Thyroid gland (tissue), 4 donors: ENCODE measurements at regions not wholly inside any gene's neighbourhood (a gene's known extent, or its start where the extent isn't known, plus 50 kb on each side); places are given as distances from the start of the nearest gene placed in this dataset.
"Not testable (repeated sequence)": the region's sequence is repeated elsewhere in the genome, so short reads cannot be mapped to it uniquely, and the experiment has no call there.

Experiments used
- DNase-seq, 2 donors: peaks; one replicate each; pipeline ENCODE4 v3.0.0-alpha.2; 2019
- H3K27ac ChIP-seq, 3 donors: fragments of 200-600 bp; sonication (generic); 1 replicate in 2 of 3; 2 replicates in 1 of 3; pipeline ENCODE4 v1.5.1; 2016 to 2019; ENCODE audit warnings: mild to moderate bottlenecking in 1 of 3, moderate library complexity in 1 of 3
- H3K27me3 ChIP-seq: fragments of 200-600 bp; sonication (generic); one replicate; pipeline ENCODE4 v1.5.1; 2019
- H3K36me3 ChIP-seq, 2 donors: fragments of 200-600 bp; sonication (generic); one replicate each; pipeline ENCODE4 v1.5.1; 2016 to 2019
- H3K4me1 ChIP-seq, 2 donors: fragments of 200-600 bp; sonication (generic); one replicate each; pipeline ENCODE4 v1.5.1; 2017 to 2019
- H3K4me3 ChIP-seq, 3 donors: fragments of 200-600 bp; sonication (generic); replicated peaks in 1 of 3; 1 replicate in 2 of 3; 2 replicates in 1 of 3; pipeline ENCODE4 v1.5.1; 2016; ENCODE audit warnings: mild to moderate bottlenecking in 1 of 3
- H3K9me3 ChIP-seq: fragments of 200-600 bp; sonication (generic); one replicate; pipeline ENCODE4 v1.5.1; 2017
- CTCF ChIP-seq, 6 experiments: fragments of 200-600 bp in 3 of 6; fragments of 450-650 bp in 3 of 6; sonication (generic) in 3 of 6; IDR thresholded peaks; one replicate each; pipeline ENCODE4 v1.5.1; 2016 to 2019; ENCODE audit warnings: antibody characterized with exemption in 6 of 6, mild to moderate bottlenecking in 2 of 6, inconsistent platforms in 1 of 6, moderate library complexity in 1 of 6
- POLR2A ChIP-seq, 2 donors: fragments of 450-650 bp; IDR thresholded peaks; one replicate each; pipeline ENCODE4 v1.6.1; 2017; ENCODE audit warnings: antibody characterized with exemption in 2 of 2, mild to moderate bottlenecking in 2 of 2, moderate library complexity in 1 of 2
- WGBS, 2 donors: methylation state at CpG; one replicate each; pipeline ENCODE4 v1.1.5; 2017; 5-methylcytosine and 5-hydroxymethylcytosine counted together
- intact Hi-C: fragments of 100-400 bp; cut with DNase I; formaldehyde crosslinking; loops from one replicate; pipeline ENCODE4 v1.15.1; 2023

- Histone ChIP-seq H3K4me3 (no peak overlapping the region), H3K9me3 (no peaks in the 10 kb centered on the region), H3K4me1 (no peaks in the 10 kb centered on the region), H3K36me3 (no peaks in the 10 kb centered on the region), H3K27me3 (no peaks in the 10 kb centered on the region), H3K27ac (no peak overlapping the region)
- intact Hi-C loops = no loop called here
- TF ChIP-seq POLR2A (IDR thresholded peaks at IDR 0.05) (no peak), CTCF (IDR thresholded peaks at IDR 0.05) (no peak)
- no peak for DNase-seq
Measured at GRCh38 chr10:63832686-63833085, 311.5 kb downstream of the REEP3 start.

- no peaks in the 10 kb centered on the region for H3K9me3 ChIP-seq
- no peaks in the 10 kb centered on the region for H3K4me1 ChIP-seq
- H3K4me3 ChIP-seq = no peak overlapping the region
- no peak for DNase-seq
- H3K27me3 ChIP-seq = no peaks in the 10 kb centered on the region
- 57 to 75% methylated on average over 5 of the region's 5 CpGs for WGBS, 2 donors
- no peak overlapping the region for H3K27ac ChIP-seq
- intact Hi-C loops = no loop called here
- no peaks in the 10 kb centered on the region for H3K36me3 ChIP-seq
- no peak for TF ChIP-seq CTCF (IDR thresholded peaks at IDR 0.05)
- TF ChIP-seq POLR2A (IDR thresholded peaks at IDR 0.05) = no peak
Measured at GRCh38 chr10:63833411-63834060, 312.3 kb downstream of the REEP3 start.

- Histone ChIP-seq H3K27ac (no peak overlapping the region), H3K36me3 (no peaks in the 10 kb centered on the region), H3K27me3 (no peaks in the 10 kb centered on the region), H3K4me1 (no peaks in the 10 kb centered on the region), H3K4me3 (no peak overlapping the region), H3K9me3 (no peaks in the 10 kb centered on the region)
- DNase-seq = no peak
- WGBS, 2 donors = 89 to 93% methylated on average over 4 of the region's 4 CpGs
- TF ChIP-seq CTCF (IDR thresholded peaks at IDR 0.05) (no peak), POLR2A (IDR thresholded peaks at IDR 0.05) (no peak)
- intact Hi-C loops = no loop called here
Measured at GRCh38 chr10:63836666-63837442, 315.7 kb downstream of the REEP3 start.

- intact Hi-C loops = no loop called here
- DNase-seq = no peak
- Histone ChIP-seq H3K4me3 (no peak overlapping the region), H3K27me3 (no peaks in the 10 kb centered on the region), H3K36me3 (no peaks in the 10 kb centered on the region), H3K4me1 (no peaks in the 10 kb centered on the region), H3K27ac (no peak overlapping the region), H3K9me3 (no peaks in the 10 kb centered on the region)
- no peak for TF ChIP-seq POLR2A (IDR thresholded peaks at IDR 0.05)
- TF ChIP-seq CTCF (IDR thresholded peaks at IDR 0.05) = no peak
- WGBS, 2 donors = 86 to 90% methylated on average over 5 of the region's 5 CpGs
Measured at GRCh38 chr10:63841761-63842160, 320.6 kb downstream of the REEP3 start.

- Histone ChIP-seq H3K36me3 (no peaks in the 10 kb centered on the region), H3K4me1 (no peaks in the 10 kb centered on the region), H3K27ac (no peak overlapping the region), H3K27me3 (no peaks in the 10 kb centered on the region), H3K9me3 (no peaks in the 10 kb centered on the region), H3K4me3 (no peak overlapping the region)
- DNase-seq = no peak
- intact Hi-C loops = no loop called here
- TF ChIP-seq POLR2A (IDR thresholded peaks at IDR 0.05) (no peak), CTCF (IDR thresholded peaks at IDR 0.05) (no peak)
- WGBS, 2 donors = 86 to 95% methylated on average over 2 of the region's 2 CpGs
Measured at GRCh38 chr10:63843107-63843506, 321.9 kb downstream of the REEP3 start.

GRCh38 chr10:63848871-63849270 is 327.7 kb downstream of the REEP3 start:
- H3K27me3 ChIP-seq, H3K9me3 ChIP-seq, H3K4me3 ChIP-seq, intact Hi-C loops, H3K27ac ChIP-seq, H3K36me3 ChIP-seq, DNase-seq, H3K4me1 ChIP-seq: not testable (repeated sequence)
- WGBS, 2 donors = 44 to 81% methylated on average over 3 of the region's 3 CpGs
